SK-N-MC (cell line): ENCODE measurements at regions not wholly inside any gene's neighbourhood (a gene's known extent, or its start where the extent isn't known, plus 50 kb on each side); places are given as distances from the start of the nearest gene placed in this dataset.
A peak's percentile ranks its signal among the peaks of the same experiment; 100 is the strongest.

Source experiments
- DNase-seq: peaks from one replicate; pipeline ENCODE4 v3.0.0-alpha.2; 2011; ENCODE audit warnings: low read depth, low spot score
- H3K27ac ChIP-seq: fragments of 200-600 bp; sonication (generic); 2 replicates; pipeline ENCODE4 v1.5.1; 2016; ENCODE audit warnings: mixed run types
- H3K36me3 ChIP-seq: fragments of 200-600 bp; sonication (generic); 2 replicates; pipeline ENCODE4 v1.6.1; 2017; ENCODE audit warnings: antibody characterized with exemption, low read length, mixed read lengths; ENCODE audit not compliant: insufficient read depth
- H3K4me3 ChIP-seq: fragments of 200-600 bp; sonication (generic); 2 replicates; pipeline ENCODE4 v1.5.1; 2016
- H3K9ac ChIP-seq: fragments of 200-600 bp; sonication (generic); 2 replicates; pipeline ENCODE4 v1.8.0; 2017; ENCODE audit warnings: mixed run types, mixed read lengths; ENCODE audit not compliant: insufficient read length
- H3K9me3 ChIP-seq: fragments of 200-600 bp; sonication (generic); 2 replicates; pipeline ENCODE4 v1.6.1; 2017; ENCODE audit warnings: low read depth, mild to moderate bottlenecking, antibody characterized with exemption, low read length, moderate library complexity, mixed read lengths
- EZH2 ChIP-seq: fragments of 200-600 bp; sonication (generic); IDR thresholded peaks from one replicate; pipeline ENCODE4 v1.6.1; 2017; ENCODE audit warnings: antibody characterized with exemption
- FOXP2 ChIP-seq: optimal IDR thresholded peaks from 2 replicates; pipeline ENCODE3; 2011; ENCODE audit warnings: mild to moderate bottlenecking, moderate library complexity; ENCODE audit not compliant: insufficient read depth; ENCODE audit errors: extremely low read length, control extremely low read depth
- POLR2AphosphoS5 ChIP-seq: IDR thresholded peaks from 2 replicates; pipeline ENCODE4 v1.6.1; 2012; ENCODE audit warnings: mild to moderate bottlenecking, low read depth, low read length, borderline replicate concordance

DNA sequence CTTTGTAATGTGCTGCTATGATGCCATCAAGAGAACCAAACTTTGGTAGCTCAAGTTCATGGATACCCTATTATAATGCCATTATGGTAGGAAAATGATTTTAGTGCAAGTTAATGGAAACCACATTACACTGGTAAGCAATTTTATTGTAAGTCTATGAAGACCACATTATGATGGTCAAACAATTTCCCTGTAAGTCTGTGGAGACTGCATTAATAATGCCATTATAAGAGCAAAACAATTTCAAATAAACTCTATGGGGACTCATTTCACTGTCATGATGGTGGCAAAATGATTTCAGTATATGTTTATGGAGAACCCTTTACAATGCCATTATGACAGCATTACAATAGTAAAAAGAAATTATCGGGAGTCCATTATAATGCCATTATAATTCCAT, 602.0 kb upstream of the MEF2C start:
- Histone ChIP-seq H3K9ac (no peak overlapping the region), H3K9me3 (no peaks in the 10 kb centered on the region), H3K36me3 (no peaks in the 10 kb centered on the region), H3K27ac (no peak overlapping the region), H3K4me3 (no peak overlapping the region)
- DNase-seq, result no peak
- TF ChIP-seq FOXP2 (no peak), EZH2 (no peak), POLR2AphosphoS5 (no peak)

DNA sequence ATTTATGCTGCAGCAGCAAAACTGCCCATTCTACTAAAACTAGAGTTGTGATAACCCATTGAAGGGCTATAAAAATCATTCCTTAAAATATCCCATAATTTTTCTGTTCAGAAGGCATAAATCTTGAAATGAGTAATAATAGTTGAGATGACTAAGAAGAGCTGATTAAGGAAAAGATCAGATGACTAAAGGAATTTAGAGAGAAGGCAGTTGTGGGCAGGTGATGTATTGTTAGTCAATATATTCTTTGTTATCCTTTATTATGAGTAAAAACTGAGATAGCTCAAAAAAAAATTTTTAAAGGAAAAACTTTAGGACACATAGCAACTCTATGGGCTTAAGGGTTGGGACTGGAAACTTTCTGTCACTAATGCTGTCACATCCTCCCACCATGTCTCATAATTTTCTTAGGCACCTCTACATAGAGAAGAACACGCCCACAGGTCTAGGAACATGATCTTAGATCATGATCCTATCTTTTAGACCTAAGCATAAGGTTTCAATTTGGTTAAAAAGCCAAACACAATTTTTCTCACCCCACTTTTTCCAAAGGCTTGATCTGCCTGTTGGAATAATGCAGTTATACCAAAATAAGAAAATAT, 597.5 kb upstream of the MEF2C start:
- TF ChIP-seq POLR2AphosphoS5 (no peak), FOXP2 (no peak), EZH2 (no peak)
- H3K9ac ChIP-seq, result no peak overlapping the region
- no peaks in the 10 kb centered on the region for H3K9me3 ChIP-seq
- H3K27ac ChIP-seq, result no peak overlapping the region
- H3K4me3 ChIP-seq, result no peak overlapping the region
- DNase-seq, result no peak
- no peaks in the 10 kb centered on the region for H3K36me3 ChIP-seq

DNA sequence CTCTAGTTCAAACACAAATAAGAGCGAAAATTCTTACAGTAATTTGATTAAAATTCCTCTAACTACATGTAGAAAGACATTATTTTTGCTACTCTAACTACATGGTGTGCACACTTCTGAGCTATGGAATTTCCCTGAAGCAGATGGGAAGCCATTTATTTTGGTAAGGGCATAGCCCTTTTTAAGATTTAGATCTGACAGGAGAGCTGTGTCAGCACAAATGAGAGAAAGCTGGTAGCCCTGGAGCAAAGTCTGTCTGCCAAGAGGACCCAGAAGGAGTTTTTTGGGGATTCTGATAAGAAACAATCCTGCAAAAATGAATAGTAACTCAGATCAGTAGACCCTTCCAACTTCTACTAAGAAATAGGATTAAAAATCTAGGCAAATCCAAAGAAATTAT, 595.9 kb upstream of the MEF2C start:
- TF ChIP-seq EZH2 (no peak), POLR2AphosphoS5 (peak; percentile 23; the same call in 1 of the 2 replicates)
- H3K27ac ChIP-seq, result peak overlapping the region; percentile 86
- DNase-seq, result peak; percentile 48
- no peak overlapping the region for H3K9ac ChIP-seq
- no peaks in the 10 kb centered on the region for H3K9me3 ChIP-seq
- peak overlapping the region; percentile 47 for H3K4me3 ChIP-seq
- no peaks in the 10 kb centered on the region for H3K36me3 ChIP-seq

DNA sequence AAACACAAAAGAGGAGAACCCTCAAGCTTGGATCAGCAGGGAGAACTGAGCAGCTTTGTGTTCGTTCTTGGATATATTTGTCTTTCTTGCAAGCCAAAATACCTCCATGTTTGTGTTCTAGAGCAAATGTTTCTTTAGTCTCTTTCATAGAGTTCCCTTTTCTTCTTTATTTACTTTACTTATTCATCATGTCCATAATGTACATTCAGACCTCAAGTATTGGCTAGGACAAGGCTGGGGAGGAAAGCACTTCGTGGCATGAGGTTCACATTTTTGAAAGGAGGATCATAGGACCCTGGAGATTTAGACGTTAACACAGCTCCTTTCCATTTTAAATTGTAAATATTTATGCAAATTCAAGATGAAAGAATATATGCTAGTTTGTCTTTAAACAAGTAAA, 590.2 kb upstream of the MEF2C start:
- H3K9me3 ChIP-seq, result no peaks in the 10 kb centered on the region
- TF ChIP-seq FOXP2 (no peak), POLR2AphosphoS5 (no peak), EZH2 (no peak)
- DNase-seq, result no peak
- no peak overlapping the region for H3K4me3 ChIP-seq
- no peak overlapping the region for H3K9ac ChIP-seq
- no peak overlapping the region for H3K27ac ChIP-seq
- H3K36me3 ChIP-seq, result no peaks in the 10 kb centered on the region

DNA sequence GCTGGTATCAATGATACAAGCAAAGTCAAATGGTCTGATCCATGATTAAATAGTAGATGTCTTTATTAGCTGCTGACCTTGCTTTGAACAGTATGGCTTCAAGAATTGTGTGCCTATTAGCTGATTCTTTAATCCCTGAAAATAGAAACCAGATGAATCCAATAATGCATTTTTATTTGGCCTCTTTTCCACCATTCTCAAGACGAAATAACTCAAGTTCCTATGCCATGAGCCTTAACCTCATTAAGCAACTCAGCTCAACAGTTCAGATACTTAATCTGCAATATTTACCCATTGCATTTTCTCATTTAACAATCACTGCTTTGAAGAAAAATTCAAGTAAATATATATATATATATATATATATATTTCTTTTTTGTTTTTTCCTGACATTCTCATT, 588.6 kb upstream of the MEF2C start:
- H3K36me3 ChIP-seq, result no peaks in the 10 kb centered on the region
- no peak overlapping the region for H3K27ac ChIP-seq
- H3K9ac ChIP-seq, result no peak overlapping the region
- H3K4me3 ChIP-seq, result no peak overlapping the region
- no peak for DNase-seq
- no peaks in the 10 kb centered on the region for H3K9me3 ChIP-seq
- TF ChIP-seq FOXP2 (no peak), POLR2AphosphoS5 (no peak), EZH2 (no peak)

DNA sequence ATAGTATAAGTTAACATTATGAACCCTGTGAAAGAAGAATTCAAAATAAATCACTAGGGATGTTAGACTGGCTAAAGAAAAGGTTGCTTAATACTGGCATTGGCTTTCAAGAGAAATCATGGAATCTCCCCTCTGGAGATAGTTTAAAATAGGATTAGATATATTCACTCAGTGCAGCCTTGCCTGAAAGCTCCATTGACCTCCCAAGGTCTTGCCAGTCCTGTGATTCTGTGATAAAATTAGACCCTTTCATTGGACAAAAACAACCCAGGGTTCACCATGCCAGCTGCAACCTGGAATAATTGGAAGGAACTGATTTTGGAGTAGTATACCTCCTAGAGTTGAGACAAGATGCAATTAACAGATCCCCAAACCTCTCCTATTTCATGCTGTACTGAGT, 588.1 kb upstream of the MEF2C start:
- Histone ChIP-seq H3K36me3 (no peaks in the 10 kb centered on the region), H3K27ac (no peak overlapping the region), H3K9ac (no peak overlapping the region), H3K9me3 (no peaks in the 10 kb centered on the region), H3K4me3 (no peak overlapping the region)
- no peak for TF ChIP-seq FOXP2
- TF ChIP-seq POLR2AphosphoS5, result no peak
- no peak for TF ChIP-seq EZH2
- no peak for DNase-seq

DNA sequence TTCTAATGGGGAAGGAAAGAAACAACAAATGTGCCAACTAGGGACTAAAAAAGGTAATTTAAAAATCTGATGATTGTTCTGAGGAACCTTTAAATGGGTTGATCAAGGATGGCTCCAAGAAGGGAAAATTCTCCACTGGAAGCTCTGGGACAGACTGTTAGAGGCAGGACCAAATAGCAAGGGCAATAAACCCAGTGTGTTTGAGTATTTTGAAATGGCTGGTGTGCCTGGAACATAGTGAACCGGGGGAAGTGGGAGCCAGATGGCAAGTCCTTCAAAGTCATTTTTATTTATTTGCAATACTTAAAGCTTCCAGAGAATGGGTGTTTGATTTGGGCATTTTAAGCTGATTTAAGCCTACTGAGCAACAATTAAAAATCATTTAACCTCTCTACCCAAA, 587.7 kb upstream of the MEF2C start:
- Histone ChIP-seq H3K9ac (no peak overlapping the region), H3K27ac (no peak overlapping the region), H3K9me3 (no peaks in the 10 kb centered on the region), H3K36me3 (no peaks in the 10 kb centered on the region), H3K4me3 (no peak overlapping the region)
- no peak for DNase-seq
- TF ChIP-seq FOXP2, result no peak
- no peak for TF ChIP-seq POLR2AphosphoS5
- no peak for TF ChIP-seq EZH2

DNA sequence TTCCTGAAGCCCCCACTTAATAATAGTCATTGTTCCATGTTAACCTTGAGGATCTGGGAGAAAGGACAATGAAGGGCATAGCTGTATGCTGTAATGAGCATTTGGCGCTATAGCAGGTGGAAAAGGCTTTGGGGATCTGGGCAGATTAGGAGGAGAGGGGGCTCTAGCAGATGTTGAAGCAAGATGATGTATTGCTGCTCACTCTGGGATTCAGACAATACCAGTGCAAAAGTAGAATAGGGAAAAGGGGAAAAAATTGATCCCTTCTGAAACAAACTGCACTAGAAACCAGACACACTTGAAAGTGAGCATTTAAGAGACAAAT, 575.3 kb upstream of the MEF2C start:
- no peaks in the 10 kb centered on the region for H3K36me3 ChIP-seq
- no peak overlapping the region for H3K4me3 ChIP-seq
- H3K9me3 ChIP-seq, result no peaks in the 10 kb centered on the region
- no peak overlapping the region for H3K27ac ChIP-seq
- H3K9ac ChIP-seq, result no peak overlapping the region
- no peak for DNase-seq
- TF ChIP-seq FOXP2 (no peak), EZH2 (no peak), POLR2AphosphoS5 (no peak)
